GM12874 (cell line): ENCODE measurements at regions not wholly inside any gene's neighbourhood (a gene's known extent, or its start where the extent isn't known, plus 50 kb on each side); places are given as distances from the start of the nearest gene placed in this dataset.

Source experiments
- TF ChIP-seq, protein P1 (sequence below): IDR thresholded peaks from 2 replicates; pipeline ENCODE4 v1.5.1; 2011; ENCODE audit warnings: low read depth, mild to moderate bottlenecking, control low read depth, low read length, moderate library complexity; ENCODE audit not compliant: insufficient read depth

DNA sequence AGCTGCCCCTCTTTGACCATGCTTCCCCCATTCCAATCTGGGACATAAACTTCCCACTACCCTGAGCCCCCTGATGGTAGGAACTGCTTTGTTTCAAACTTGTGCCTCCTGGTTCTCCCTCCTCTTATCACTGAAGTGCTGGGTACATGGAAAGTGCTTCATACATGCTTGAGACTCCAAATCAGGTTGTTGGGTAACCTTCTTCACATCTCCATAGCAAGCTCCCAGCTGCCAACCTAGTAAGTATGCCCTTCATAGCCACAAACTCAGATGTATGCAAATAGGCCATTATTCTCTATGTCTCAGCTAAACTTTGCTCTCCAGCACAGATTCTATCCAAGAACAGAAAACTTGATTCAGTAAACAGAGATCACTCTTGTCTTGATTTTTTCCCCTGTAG lies 310.6 kb upstream of the IRX3 start:
- TF ChIP-seq, protein P1, sequence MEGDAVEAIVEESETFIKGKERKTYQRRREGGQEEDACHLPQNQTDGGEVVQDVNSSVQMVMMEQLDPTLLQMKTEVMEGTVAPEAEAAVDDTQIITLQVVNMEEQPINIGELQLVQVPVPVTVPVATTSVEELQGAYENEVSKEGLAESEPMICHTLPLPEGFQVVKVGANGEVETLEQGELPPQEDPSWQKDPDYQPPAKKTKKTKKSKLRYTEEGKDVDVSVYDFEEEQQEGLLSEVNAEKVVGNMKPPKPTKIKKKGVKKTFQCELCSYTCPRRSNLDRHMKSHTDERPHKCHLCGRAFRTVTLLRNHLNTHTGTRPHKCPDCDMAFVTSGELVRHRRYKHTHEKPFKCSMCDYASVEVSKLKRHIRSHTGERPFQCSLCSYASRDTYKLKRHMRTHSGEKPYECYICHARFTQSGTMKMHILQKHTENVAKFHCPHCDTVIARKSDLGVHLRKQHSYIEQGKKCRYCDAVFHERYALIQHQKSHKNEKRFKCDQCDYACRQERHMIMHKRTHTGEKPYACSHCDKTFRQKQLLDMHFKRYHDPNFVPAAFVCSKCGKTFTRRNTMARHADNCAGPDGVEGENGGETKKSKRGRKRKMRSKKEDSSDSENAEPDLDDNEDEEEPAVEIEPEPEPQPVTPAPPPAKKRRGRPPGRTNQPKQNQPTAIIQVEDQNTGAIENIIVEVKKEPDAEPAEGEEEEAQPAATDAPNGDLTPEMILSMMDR, result no peak

DNA sequence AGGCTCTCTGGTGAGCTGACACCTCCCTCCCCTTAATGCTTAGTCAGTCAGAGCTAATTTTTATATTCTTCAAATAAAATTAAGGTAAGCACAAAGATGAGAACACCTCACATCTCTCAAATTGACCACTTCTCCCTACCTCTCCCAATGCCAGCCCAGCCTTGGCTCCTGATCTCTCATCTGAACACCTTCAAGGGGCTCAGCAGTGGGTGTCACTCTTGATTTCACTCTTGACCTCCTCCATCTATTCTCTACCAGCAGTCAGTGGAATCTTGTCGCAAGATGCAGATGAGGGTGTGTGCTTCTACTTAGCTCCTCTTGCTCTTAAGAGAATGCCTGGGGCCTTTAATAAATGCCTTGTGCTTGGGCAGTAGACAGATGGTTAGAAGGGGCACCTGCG lies 309.0 kb upstream of the IRX3 start:
- TF ChIP-seq, protein P1, result no peak

DNA sequence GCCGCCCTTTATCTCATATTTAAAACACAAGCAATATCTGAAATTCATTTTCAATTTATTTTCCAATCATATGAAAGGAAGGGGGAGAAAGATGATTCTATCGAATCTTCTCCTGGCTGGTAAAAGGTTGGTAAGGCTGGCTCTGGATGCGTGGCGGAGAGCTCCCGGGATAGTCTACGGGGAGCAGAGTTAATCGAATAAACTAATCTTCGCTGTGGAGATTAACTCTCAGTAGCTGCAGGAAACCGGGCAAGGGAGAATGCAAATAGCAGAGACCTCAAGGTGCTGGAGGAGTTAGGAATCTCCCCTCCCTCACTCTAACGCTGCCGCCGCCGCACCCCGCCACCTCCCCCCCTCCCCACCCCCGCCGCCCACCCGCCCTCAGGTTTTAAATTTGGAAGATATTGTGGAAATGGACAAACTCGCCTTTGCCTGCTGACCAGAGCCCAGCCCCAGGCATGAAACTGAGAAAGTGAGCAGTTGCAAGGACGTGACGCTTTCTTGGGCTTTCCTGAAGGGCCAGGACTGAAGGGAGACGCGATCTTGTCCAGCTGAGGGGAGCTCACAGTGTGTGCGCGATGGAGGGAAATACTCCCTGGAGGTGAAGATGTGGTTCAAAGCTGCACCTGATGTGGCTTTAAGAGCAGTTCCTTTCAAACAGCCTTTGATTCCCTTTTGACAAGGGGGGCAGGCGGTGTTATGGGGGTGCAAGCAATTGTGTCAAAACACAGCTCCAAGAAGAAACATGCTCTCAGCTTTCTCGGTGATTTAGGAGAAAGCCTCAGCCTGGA lies 308.2 kb upstream of the IRX3 start:
- TF ChIP-seq, protein P1, result no peak

DNA sequence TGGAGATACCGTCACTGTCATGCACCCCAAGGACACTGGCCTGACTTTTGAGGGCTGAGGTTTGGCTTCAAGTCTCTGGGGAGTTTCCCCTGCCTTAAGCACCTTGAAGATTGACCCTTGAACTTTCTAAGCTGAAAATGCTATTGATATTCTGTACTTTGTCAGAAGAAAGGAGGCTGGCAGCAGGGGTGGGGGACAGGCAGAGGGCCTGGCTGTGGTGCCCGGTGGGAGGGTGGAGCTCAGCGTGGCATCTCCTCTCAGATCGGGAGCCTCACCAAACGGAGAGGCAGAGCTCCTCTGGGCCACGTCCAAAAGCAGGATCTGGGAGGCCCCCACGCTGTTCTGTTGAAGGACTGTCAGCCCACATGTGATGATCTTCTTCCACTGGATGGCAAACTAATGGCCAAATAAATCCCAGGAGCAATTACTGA lies 305.2 kb upstream of the IRX3 start:
- TF ChIP-seq, protein P1, result no peak

DNA sequence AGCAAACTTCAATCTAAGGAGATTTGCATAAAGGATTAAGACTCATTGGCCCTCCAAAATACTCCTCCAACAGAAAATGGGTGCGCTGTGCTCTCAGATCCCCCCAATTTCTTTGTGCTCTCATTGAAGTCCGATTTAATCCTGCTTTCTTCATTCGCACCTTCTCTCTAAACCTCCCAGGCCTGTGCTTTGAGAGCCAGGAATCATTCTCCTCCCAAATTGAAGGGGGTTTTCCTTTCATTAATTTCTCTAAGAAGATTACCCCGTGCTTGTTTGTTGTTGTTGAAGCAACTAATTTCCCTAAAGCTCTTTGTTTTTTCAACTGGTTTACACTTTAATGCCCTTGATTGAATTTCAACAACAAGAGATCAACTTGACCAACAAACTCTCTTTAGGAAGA lies 304.2 kb upstream of the IRX3 start:
- TF ChIP-seq, protein P1, result no peak

DNA sequence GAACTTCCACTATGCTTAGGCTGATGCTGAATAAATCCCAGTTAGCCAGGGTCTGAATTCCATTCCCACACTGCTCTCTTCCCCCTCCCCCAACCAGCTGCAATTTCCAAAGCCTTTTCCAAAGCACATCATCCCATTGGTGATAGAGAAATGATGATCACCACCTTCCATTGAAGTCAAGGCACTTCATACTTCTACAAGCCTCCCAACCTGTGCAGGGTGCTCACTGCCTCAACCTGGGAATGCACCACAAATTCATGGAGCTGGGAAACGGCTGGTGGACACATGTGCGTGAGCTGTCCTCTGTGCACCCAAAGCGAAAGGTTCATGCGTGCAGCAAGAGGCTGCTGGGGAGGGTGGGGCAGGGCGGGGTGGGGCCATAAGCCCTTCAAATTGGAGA lies 302.7 kb upstream of the IRX3 start:
- TF ChIP-seq, protein P1, result no peak

DNA sequence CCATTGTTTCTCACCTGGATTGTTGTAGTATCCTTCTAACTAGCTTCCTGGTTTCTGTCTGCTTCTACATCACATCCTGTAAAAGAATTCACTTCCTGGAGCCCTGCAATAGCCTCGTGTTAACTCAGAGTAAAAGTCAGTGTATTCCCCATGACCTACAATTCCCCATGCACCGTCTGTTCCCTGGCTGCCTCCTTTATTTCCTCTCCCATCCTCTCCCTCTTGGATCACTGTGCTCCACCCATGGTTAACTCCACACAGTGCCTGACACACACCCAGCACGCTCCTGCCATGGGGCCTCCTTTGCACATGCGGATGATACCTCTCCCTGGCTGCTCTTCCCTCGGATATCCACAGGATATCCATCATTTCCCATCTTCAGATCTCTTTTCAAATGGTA lies 301.4 kb upstream of the IRX3 start:
- TF ChIP-seq, protein P1, result no peak
